Mesenteric fat pad (tissue), 1 donor: ENCODE measurements at regions not wholly inside any gene's neighbourhood (a gene's known extent, or its start where the extent isn't known, plus 50 kb on each side); places are given as distances from the start of the nearest gene placed in this dataset.

ENCODE experiments used
- DNase-seq: peaks from one replicate; pipeline ENCODE4 v3.0.0-alpha.2; 2020; ENCODE audit warnings: low spot score
- donor health status: DM: yes; HTN: yes; CAD: no.

DNA sequence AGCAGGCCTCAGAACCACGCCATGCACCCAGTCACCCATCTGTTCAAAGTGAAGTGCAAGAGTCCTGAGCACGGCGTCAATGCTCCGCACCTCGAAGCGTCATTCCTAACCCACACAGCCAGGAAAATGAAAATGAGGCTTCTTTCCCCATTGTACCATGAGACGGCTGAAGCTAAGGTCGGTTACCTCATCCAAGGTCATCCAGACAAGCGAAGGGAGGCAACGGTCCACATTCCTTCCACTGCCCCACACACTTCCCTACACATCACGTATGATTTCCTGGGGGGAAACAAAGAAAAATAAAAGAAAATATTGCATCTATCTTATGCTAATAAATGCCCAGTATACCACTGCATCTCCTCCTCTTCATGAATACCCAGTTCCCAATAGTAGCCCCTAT lies 113.5 kb upstream of the RAB6C start:
- no peak for DNase-seq

- DNase-seq, result no peak
These were observed 113.1 kb upstream of the RAB6C start for GRCh38 chr2:129866391-129866790.

DNA sequence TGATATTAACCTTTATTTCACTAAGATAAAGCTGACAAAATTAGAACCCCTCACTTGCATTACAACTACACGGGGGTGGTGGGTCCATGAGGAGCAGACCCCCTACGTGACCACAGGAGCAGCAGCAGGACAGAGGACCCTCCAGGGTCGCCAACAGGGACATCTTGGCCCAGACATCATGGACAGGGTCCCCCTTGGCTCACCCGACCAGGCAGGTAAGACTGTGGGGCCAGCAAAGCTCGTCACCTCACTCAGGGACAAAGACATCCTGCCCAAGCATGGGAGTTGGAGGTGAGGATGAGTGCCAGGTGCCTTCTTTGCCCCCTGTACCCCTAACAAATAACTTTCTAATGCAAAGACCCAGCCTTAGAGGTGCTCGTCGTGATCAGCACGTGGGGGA lies 111.3 kb upstream of the RAB6C start:
- peak; percentile 49 for DNase-seq

DNA sequence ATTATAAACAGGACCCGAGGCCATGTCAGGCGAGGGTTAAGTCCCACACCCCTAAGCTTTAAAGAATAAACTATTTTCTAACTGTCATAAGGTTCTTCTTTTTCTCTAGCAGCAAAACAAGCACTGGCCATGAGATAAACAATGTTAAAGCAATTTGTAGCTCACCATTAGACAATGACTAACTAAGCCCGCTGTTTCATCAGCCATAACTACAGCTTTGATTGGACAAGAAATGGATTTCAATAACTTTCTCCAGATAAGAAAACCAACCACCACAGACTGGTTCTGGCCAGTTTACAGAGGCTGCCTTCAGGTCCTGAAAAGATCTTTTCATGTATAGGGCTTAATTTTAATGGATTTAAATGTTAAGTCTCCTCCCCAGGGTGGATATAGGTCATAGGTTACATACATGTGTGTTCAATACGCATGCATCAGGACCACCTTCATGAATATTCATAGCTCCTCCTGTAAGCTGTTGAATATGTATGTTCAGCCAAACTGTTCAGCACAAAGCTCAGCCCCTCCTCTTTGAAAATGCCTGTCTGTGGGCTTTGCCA lies 108.7 kb upstream of the RAB6C start:
- no peak for DNase-seq

GRCh38 chr2:129872446-129872845 lies 107.0 kb upstream of the RAB6C start:
- DNase-seq, result no peak

GRCh38 chr2:129876541-129876940 lies 102.9 kb upstream of the RAB6C start:
- DNase-seq, result peak; percentile 28

DNA sequence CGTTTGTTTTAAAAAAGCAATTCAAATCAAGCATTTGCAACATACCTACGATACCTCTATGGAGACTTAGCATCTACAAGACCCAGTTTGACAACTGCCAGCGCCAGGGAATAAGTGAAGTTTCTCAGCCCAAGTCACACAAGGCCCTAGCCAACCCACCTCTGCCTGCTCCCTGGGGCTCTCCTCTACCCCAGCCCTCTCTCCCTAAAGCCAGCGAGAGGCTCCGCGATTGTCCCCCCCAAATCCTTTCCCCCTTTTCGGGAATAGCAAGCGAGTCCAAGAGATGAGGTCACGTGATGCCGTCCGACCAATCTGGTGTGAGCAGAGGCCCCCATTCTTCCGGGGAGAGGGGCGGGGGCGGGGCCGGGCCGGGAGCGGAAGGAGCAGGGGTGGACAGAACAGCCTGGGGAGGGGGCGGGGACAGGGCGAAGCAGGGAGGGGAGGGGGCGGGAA lies 102.2 kb upstream of the RAB6C start:
- peak; percentile 93 for DNase-seq

- DNase-seq, result peak; percentile 84
These were observed 101.4 kb upstream of the RAB6C start for GRCh38 chr2:129877795-129878775.

GRCh38 chr2:129879614-129880180 lies 99.8 kb upstream of the RAB6C start:
- DNase-seq, result peak; percentile 64

DNA sequence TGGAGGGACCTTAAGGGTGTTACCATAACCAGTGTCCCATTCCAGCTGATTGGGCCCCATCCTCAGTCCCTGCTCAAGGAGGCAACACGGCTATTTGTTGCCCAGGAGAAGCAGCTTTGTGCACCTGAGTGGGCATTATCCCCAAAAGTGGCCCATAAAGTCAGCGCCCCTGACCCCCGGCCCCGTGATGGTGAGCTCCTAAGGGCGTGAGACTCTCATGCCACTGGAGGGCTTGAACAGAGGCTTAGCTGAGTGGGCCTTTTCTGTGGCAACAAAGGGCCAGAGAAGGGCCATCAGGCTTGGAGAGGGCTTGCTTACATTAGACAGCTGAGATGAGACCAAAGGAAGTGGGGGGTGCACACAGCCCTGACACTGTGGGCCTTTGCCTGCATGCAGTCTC lies 99.2 kb upstream of the RAB6C start:
- DNase-seq, result peak; percentile 82

DNA sequence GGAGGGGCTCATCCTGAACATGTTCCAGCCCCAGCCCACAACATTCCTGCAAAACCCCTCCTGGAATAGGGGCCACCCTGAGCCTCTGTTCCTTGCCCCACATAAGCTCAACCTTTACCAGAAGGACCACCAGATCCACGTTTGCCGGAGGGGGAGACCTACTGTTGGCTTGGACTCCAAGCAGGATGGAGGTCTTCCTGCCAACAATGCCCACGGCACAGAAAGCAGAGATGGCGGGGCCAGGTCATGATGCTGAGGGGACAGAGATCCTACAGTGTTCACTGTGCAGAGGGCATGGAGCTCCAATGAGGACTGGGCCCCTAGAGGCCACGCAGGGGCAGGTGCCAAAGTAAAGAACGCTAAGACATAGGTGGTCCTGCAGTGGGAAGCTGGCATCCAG lies 98.5 kb upstream of the RAB6C start:
- peak; percentile 67 for DNase-seq

- DNase-seq, result peak; percentile 45
These were observed 97.6 kb upstream of the RAB6C start for GRCh38 chr2:129881786-129882396.

DNA sequence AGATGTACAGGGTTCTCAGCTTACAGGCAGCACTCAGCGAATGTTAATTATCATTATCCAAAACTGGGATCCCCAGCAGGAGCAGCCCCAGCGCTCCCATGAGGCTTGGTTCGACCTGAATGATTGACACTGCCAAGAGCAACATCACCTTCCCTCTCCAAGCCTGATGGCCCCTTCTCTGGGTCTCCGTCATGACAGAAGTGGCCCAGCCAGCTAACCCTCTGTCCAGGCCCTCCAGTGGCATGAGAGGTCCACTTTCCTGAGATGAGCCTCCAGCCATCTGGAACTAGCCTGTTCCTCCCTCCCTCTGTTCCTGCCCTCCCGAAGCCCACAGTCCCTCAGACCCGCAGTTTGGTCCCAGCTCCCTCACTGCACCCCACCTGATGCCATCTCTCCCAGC lies 97.0 kb upstream of the RAB6C start:
- peak; percentile 45 for DNase-seq

GRCh38 chr2:129883121-129883520 lies 96.3 kb upstream of the RAB6C start:
- peak; percentile 77 for DNase-seq

DNA sequence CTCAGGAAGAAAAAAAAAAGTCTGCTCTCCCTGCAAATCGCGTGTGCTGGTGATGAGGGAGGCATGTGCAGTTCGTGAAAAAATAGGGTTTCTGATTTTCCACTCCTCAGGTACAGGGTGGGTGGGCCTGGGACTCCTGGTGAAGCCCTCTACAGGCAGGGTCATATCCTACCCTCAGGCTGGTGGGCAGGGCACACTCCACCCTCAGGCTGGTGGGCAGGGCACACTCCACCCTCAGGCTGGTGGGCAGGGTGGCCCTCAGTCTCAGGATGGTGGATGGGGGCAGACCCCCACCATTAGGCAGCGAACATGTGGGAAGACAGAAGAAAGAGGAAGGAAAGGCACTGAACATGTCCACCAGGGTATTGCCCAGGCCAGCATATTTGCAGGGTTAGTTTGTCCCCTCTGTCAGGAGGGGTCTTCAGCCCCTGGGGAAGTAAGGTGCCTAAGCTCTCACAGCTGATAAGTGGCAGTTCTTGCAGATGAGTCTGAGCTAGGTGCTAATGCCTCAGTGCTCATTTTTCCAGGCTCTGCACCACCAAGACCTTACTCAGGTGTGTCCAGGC lies 95.2 kb upstream of the RAB6C start:
- peak; percentile 60 for DNase-seq

DNA sequence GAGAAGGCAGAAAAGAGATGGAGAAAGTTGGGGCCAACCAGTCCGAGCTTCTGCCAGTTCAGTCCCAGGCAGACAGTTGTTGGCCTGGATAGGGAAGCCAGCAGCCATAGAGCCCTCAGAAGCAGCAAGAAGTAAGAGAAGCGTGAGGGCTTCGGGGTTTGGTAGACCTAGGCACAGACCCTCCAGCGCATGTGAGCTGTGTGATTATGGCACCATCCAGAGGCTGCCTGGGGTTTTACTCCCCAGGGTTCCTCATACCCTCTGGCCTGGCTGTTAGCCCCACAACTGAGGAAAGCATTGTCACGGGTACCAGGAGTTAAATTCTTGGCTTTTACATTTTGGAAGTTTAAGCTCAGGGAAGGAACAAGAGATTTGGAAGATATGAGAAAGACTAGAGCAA lies 93.7 kb upstream of the RAB6C start:
- DNase-seq, result peak; percentile 28

GRCh38 chr2:129887688-129888266 lies 91.7 kb upstream of the RAB6C start:
- DNase-seq, result peak; percentile 60

DNA sequence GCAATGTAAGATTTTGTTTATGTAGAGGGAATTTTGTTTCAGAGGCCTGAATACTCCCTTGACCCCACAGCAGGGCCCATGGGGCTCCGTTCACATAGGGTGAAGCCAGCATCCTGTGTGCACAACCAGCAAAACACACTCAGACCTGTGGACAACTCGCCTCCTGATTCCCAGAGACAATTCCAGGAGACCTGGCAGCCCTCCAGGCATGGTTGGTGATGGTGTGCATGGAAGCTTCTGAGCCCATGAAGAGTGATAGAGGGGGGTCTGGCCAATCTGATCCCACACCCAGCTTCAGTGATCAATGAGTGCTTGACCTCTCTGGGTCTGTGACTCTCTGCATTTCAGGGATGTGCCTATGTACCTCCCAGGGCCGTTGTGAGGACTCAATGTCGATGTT lies 91.0 kb upstream of the RAB6C start:
- DNase-seq, result peak; percentile 51

DNA sequence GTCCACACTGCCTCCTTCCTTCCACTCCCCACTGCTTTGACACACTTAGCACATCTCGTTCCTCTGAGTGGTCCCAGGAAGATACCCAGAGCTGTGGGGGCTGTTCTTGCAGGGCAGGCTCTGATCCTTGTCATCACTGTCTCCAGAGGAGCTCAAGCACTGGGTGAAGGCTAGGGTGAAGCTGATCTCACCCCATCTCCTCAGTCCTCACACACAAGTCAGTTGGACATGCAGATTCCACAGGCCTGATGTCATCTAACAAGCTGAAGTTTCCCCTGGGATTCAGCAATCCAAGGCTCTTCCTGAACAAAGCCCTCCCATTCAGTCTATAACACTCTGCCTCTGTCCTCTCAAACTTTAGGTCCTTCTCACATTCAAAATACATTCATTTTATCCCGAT lies 90.6 kb upstream of the RAB6C start:
- no peak for DNase-seq

- DNase-seq, result peak; percentile 74
These were observed 87.8 kb upstream of the RAB6C start for GRCh38 chr2:129891341-129892320.
